GM18507 (cell line): ENCODE measurements at regions not wholly inside any gene's neighbourhood (a gene's known extent, or its start where the extent isn't known, plus 50 kb on each side); places are given as distances from the start of the nearest gene placed in this dataset.

Source experiments
- DNase-seq: peaks from one replicate; pipeline ENCODE4 v3.0.0; 2011; ENCODE audit warnings: low read depth; ENCODE audit not compliant: insufficient read length; ENCODE audit errors: extremely low spot score
- FAIRE-seq: peaks from 2 replicates; lab custom pipeline; 2011; peaks lifted over from hg19 to GRCh38; lab: Jason Lieb, UNC

DNA sequence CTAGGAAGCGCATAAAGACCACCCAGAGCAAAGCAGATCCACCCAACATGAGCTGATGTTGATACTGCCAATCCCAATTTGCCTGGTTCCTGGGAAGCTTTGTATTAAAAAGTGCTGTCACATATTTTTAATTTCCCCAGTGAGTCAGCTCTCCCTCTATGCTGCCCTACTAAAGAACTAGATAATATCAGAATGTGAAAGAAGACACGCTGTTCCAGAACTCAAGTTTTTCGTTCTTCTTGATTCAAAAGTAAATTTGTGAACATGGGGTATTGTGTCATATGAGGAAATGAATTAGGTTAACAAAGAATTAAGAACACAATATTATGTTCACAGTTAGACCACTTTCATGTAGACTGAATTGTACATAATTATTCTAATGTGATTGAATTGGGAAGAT is 734.2 kb upstream of the ALCAM start:
- no peak for DNase-seq
- FAIRE-seq, result no peak

DNA sequence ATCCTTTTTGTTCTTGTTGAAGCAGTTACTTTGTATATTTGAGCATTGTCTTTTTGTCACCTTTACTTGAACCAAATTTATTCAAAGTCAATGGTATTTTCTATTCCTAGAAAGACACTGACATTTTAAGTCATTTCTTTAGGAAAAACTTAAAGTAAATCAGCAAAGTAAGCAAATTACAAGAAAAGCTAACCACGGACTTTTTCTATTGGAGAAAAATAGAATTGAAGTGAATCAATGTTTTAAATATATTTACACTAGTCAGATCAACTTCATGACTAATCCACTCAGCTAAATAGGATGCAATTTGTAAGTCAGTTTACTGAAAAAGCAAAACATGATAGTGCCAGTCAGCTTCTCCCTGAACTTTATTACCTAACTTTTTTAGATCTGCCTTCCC is 733.8 kb upstream of the ALCAM start:
- DNase-seq, result no peak
- no peak for FAIRE-seq

DNA sequence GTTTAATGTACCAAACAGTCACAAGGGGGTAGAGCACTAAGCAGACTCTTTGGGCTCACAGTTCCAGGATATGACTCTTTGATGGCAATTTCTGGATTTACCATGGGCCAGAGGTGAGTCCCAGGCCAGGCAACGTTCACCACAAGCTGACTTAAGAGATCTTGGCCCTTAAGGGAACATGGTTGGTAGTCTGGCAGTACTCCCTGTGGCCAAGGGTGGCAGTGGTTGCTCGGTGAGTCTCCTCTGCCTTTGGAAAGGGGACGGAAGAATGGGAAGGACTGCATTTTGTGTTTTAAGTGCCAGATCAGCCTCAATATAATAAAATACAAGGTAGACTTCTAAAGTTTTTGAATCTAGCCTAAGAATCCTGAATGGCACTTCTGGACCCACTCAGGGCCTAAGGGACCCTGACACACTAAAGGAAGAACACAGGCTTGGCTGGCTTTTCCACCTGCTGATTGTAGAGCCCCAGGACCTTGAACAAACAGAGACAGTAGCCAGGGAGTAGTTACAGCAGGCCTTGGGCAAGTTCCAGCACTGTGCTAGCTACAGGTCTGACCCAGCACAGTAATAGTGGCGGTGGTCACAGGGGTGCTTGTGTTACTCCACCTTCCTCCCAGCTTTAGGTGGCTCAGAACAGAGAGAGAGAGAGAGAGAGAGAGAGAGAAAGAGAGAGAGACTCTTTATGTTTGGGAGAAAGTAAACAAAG is 730.7 kb upstream of the ALCAM start:
- no peak for FAIRE-seq
- DNase-seq, result no peak

DNA sequence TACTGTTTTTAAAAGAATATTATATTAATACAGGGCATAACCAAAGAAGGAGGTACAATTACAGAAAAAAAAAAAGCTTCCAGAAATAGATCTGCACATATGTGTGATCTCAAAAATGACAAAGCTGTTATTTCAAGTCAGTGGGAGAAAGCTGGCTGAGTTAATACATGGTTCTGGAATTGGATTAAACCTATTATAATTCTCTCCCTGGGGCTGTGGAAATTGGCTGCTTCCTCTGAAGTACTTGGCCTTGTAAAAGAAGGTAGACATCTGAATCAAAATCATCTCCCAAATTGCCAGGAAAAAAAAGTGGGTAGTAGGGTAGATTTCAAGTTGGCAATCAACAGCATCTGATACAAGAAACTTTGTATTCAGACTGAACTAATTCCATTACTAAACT is 723.9 kb upstream of the ALCAM start:
- FAIRE-seq (no peak), DNase-seq (no peak)

DNA sequence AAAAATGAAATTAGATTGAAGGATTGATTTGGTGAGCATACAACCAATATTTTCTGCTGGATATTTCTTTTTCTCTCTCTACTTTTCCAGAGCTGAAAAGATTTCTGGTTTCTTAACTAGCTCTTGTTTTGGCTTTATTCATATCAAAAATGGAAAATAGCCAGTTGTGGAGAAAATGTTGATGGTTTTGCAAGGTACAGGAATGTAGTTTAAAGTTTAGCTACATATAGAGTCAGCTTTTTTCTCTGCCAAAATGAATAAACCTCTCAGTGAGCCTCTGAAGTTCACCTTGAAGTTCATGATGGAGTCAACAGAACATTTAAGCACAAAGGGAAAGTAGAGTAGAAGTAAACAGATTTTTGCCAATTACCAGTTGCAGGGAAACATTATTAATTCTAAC is 720.5 kb upstream of the ALCAM start:
- DNase-seq (no peak), FAIRE-seq (no peak)

DNA sequence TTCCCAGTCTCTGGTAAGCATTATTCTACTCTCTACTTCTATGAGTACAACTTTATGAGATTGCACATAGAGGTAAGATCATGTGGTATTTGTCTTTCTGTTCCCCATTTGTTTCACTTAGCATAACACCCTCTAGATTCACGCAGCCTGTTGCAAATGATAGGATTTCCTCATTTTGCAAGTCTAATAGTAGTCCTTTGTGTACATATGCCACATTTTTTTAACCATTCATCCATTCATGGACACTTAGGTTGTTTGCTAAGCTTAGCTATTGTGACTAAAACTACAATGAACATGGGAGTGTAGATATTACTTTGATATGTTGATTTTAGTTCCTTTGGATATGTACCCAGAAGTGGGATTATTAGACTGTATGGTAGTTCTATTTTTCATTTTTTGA is 717.9 kb upstream of the ALCAM start:
- DNase-seq, result no peak

DNA sequence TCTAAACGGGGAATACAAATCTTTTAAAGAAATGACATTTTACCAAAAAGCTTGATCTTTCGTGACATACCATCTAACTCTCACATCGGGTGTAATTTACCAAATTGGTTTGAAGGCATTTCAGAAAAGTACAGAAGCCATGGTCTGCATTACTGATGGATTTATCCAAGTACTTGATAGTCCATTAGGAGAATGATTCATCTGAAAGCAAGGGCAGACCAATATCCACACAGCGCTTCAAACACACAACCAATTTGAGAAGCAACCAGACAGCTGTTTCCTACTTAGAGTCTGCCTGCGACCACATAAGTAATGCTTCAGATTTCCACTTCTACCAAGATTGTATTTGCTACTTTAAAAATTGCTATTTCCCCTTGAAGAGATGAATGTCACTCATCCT is 697.6 kb upstream of the ALCAM start:
- FAIRE-seq (no peak), DNase-seq (no peak)

More for the DNA sequence above, 717.9 kb upstream of the ALCAM start:
- FAIRE-seq, result no peak

DNA sequence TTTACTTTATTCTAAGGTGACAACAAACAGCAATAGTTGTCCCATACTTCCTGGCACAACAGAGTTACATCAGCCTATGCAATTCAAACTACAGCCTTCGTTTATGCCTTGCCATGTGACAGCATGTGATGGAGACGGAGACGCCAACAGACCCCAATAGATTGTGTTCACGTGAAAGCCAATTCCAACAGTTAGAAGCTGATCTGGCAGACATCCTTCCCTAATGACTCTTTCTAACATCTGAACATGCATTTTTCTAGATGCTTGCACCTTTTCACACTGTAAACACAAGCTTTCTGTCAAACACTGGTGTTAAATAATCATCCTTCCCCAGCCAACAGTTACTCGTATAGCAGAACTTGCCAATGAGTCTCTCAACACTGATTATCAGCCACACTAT is 694.4 kb upstream of the ALCAM start:
- no peak for FAIRE-seq
- DNase-seq, result no peak

DNA sequence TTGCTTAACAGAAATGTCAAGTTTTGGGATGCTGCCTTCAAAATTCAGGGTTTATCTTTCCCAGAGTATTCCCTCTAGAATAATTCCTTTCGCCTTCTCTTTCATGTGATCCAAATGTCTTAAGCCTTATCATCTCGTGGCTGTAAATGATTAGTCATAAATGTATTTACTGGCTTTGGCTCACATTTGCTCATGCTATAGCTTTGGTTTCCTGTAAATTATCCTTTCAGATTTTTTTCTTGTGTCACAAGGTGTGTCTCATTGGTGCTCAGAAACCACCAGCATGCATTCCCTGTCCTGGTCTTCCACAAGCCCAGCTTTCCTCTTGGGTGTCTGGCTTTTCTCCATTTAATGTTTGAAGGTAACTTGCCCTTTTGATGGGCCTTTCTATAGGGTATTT is 692.7 kb upstream of the ALCAM start:
- DNase-seq, result no peak
- FAIRE-seq, result no peak

DNA sequence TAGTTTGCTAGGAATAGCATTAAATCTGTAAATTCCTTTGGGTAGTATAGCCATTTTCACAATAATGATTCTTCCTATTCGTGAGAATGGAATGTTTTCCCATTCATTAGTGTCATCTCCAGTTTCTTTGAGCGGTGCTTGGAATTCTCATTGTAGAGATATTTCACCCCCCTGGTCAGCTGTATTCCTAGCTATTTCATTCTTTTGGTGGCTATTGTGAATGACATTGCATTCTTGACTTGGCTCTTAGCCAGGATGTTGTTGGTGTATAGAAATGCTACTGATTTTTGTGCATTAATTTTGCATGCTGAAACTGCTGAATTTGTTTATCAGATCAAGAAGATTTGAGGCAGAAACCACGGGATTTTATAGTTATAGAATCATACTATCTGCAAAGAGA is 690.5 kb upstream of the ALCAM start:
- no peak for FAIRE-seq
- DNase-seq, result no peak

DNA sequence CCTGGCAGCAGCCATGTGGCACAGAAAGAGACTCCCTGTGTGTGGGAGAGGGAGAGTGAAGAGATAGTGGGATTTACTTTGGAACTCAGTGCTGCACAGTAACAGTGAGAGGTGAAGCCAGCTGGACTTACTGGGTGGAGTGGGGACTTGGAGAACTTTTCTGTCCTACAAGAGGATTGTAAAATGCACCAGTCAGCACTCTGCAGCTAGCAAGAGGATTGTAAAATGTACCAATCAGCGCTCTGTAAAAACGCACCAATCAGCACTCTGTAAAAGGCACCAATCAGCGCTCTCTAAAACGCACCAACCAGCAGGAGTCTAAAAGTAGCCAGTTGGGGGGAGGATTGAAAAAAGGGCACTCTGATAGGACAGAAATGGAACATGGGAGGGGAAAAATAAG is 688.8 kb upstream of the ALCAM start:
- FAIRE-seq, result no peak

DNA sequence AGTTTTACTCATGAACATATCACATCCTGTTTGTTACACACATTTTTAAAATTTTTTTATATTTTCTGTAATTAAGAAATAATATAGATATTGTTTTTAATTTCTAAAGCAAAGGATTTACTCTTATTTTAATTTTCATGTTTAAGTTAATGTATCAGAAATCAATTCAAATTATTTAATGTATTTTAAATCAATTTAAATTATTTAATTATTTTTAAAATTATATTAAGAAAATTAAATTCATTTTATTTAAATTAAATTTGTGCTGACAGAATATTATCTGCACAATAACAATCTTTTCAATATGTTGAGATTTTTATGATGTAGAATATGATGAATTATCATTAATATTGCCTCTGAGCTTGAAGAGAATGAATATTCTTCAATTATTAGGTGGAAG is 681.2 kb upstream of the ALCAM start:
- FAIRE-seq (no peak), DNase-seq (no peak)

More for the DNA sequence above, 688.8 kb upstream of the ALCAM start:
- no peak for DNase-seq

DNA sequence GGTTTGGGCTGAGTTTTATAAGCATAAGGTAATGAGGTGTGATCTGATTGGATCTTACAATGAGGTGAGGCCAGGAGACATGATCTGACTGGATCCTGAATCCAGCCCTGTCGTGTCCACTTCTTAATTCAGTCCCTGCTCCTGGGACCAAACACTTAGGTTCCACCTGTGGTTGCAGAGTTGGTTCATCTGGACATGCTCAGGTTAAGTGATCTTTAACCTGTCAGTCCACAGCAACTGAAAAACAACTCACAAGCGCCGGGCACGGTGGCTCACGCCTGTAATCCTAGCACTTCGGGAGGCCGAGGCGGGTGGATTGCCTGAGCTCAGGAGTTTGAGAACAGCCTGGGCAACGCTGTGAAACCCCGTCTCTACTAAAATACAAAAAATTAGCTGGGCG is 679.3 kb upstream of the ALCAM start:
- DNase-seq (no peak), FAIRE-seq (no peak)

DNA sequence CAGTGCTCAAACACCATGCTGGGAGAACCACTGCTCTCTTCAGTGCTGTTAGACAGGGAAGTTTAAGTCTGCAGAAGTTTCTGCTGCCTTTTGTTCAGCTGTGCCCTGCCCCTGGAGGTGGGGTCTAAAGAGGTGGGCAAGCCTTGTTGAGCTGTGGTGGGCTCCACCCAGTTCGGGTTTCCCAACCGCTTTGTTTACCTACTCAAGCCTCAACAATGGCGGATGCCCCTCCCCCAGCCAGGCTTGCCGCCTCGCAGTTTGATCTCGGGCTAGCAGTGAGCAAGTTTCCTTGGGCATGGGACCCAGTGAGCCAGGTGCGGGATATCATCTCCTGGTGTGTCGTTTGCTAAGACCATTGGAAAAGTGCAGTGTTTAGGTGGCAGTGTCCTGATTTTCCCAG is 670.2 kb upstream of the ALCAM start:
- DNase-seq (no peak), FAIRE-seq (no peak)

DNA sequence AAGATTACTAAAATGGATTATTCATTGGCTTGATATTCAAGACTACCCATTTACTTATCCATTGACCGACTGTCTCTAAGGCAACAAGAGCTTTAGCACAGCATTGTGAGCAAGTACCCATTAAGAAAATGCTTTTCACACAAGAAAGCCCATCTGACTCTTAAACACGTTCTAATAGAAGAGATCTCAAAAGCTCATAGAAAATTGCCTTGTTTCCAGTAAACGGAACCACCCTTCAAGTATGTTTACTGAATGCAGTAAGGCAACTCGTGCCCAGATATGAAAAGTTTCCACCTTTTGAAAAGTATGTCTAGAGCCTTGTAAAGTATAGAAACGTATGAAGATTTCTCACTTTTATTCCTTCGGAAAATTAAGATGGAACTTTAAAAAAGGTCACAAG is 655.3 kb upstream of the ALCAM start:
- DNase-seq (no peak), FAIRE-seq (no peak)

DNA sequence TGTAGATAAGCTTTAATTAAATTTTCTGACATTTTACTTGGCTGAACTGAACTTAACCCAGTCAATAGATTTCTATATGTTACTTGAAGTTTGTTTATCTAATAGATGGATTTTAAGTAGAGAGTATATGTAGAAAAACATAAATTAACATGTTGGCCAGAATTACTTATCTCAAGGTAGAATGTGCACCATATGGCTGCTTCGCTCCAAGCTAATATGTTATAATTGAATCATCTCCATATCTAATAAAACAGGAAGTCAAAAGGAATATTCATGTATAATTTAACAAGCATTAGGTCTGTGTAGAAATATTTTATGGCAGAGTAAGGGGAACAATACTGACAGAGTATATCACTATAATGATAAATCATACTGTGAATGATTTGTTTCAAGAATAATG is 650.7 kb upstream of the ALCAM start:
- DNase-seq, result no peak
- no peak for FAIRE-seq

DNA sequence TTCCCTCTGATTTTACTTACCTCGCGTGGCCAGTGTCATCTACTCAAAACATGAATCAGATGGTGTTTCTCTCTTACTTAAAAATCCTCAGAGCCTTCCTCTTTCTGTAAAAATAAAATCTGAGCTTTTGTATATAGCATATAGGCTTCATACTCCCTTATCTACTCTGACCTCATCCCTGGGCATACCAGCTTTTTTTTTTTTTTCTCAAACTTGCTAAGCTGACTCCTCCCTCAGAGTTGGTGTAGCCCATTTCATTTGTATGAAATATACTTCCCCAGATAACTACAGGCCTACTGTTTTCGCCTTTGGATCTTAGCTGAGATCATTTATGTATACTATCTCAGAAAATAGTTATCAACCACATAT is 648.9 kb upstream of the ALCAM start:
- FAIRE-seq, result no peak
- DNase-seq, result no peak

DNA sequence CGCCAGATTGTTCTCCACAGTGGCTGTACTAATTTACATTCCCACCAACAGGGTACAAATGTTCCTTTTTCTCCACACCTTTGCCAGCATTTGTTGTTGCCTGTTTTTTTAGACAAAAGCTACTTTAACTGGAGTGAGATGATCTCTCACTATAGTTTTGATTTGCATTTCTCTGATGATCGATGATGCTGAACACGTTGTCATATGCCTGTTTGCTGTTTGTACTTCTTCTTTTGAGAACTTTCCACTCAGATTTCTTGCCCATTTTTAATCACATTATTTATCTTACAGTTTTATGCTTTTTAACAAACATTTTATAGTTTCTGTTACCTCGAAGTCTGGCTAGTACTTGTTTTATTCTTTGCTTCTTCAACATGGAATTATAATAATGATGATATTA is 643.7 kb upstream of the ALCAM start:
- FAIRE-seq, result no peak
- no peak for DNase-seq

DNA sequence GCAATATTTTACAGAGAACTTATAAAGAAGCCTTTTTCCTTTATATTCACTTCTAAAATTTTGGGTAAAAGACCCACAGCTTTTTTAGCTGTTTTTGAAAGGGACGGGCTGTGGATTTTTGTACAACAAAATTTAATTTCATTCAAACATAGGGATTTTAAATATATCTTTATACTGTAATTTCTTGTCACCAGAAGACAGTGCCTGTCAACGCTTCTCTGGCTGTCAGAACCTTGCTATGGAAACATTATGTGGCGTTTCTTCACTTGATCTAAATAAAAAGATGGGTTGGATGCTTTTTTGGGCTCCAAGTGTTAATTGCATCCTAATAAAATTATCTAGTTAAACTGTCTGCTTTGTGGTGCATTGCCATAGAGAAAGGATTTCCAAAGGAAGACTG is 635.6 kb upstream of the ALCAM start:
- DNase-seq (no peak), FAIRE-seq (no peak)

DNA sequence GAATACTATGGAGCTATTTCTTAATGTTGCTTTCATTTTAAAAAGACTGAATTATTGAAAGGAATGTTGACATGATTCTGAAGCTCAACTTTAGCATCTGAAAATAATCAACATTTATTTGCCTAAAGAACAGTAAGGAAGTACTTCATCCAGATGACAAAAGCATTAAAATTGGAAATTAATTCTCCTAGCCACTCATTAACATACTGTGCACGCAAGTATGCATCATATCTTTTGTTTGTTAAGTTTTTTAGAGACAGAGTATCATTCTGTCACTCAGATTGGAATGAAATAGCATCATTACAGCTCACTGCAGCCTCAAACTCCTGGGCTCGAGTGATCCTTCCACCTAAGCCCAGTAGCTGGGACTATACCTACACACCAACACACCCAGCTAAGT is 632.1 kb upstream of the ALCAM start:
- FAIRE-seq, result no peak
- no peak for DNase-seq

DNA sequence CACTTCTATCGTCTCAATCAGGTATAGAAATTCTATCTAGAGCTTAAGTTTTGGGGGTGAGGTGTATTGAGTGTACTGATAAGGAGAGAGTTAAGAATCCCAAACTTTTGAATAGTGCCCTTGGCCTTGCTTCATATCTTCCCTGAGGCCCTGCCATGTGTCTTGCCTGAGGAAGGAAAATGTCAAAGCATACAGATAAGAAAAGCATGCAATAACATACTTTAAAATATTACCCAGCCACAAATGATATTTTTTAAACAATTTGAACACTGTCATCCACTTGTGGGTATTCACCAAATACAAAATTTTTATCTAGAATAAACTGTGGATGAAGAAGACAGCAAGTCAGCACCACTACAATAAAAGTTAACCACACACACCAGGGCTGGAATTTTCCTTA is 631.0 kb upstream of the ALCAM start:
- DNase-seq, result no peak
- FAIRE-seq, result no peak

DNA sequence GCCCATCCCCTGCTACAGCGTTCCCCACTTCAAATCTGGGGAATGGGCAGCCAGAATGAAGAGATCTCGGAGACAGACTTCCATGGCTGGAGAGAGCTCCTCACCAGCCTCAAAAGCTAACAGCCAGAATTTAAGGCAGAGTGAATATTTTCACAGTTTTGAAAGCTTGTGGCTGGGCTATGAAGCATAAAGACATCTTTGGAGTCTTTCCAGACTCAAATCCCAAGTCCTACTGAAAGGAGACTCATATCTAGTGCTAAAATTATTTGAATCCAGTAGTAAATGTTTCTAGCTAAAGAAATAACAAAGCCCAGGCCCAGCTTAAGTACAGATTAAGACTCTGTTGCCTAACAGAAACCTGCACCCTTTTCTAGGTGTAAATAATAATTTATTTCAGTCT is 628.4 kb upstream of the ALCAM start:
- no peak for DNase-seq

More for the DNA sequence above, 628.4 kb upstream of the ALCAM start:
- no peak for FAIRE-seq
